ENCODE measurements at regions not wholly inside any gene's neighbourhood (a gene's known extent, or its start where the extent isn't known, plus 50 kb on each side); places are given as distances from the start of the nearest gene placed in this dataset.

GRCh38 chr21:38887062-38887686, 81.4 kb downstream of the ETS2 start:
- TF ChIP-seq CTCF (IDR thresholded peaks at IDR 0.05) (no peak), ZFX (IDR thresholded peaks at IDR 0.05; ENCODE audit: borderline replicate concordance) (no peak)

Measured in 22Rv1 (cell line).